GM23248 (cell line): ENCODE measurements at regions not wholly inside any gene's neighbourhood (a gene's known extent, or its start where the extent isn't known, plus 50 kb on each side); places are given as distances from the start of the nearest gene placed in this dataset.

Experiments used
- DNase-seq: peaks from one replicate; pipeline ENCODE4 v3.0.0-alpha.2; 2015
- H2AFZ ChIP-seq: fragments of 200-600 bp; sonication (generic); 2 replicates; pipeline ENCODE4 v1.6.1; 2016; ENCODE audit warnings: antibody characterized with exemption
- H3F3A ChIP-seq: fragments of 200-600 bp; sonication (generic); 2 replicates; pipeline ENCODE4 v1.6.1; 2016; ENCODE audit warnings: mild to moderate bottlenecking, antibody characterized with exemption, mixed run types; ENCODE audit not compliant: insufficient read depth
- H3K27ac ChIP-seq: fragments of 200-600 bp; sonication (generic); 2 replicates; pipeline ENCODE4 v1.5.1; 2016; ENCODE audit warnings: mild to moderate bottlenecking
- H3K27me3 ChIP-seq: fragments of 200-600 bp; sonication (generic); replicated peaks from 2 replicates; pipeline ENCODE4 v1.6.1; 2016; ENCODE audit warnings: mild to moderate bottlenecking; ENCODE audit not compliant: insufficient read depth
- H3K36me3 ChIP-seq: fragments of 200-600 bp; sonication (generic); 2 replicates; pipeline ENCODE4 v1.6.1; 2016; ENCODE audit warnings: low read depth, mild to moderate bottlenecking
- H3K4me1 ChIP-seq: fragments of 200-600 bp; sonication (generic); 2 replicates; pipeline ENCODE4 v1.6.1; 2016; ENCODE audit warnings: mild to moderate bottlenecking; ENCODE audit not compliant: insufficient read depth
- H3K4me2 ChIP-seq: fragments of 200-600 bp; sonication (generic); one replicate; pipeline ENCODE4 v1.6.1; 2016; ENCODE audit warnings: mild to moderate bottlenecking; ENCODE audit not compliant: unreplicated experiment
- H3K4me3 ChIP-seq: fragments of 200-600 bp; sonication (generic); 2 replicates; pipeline ENCODE4 v1.5.1; 2016; ENCODE audit warnings: mild to moderate bottlenecking
- H3K79me2 ChIP-seq: fragments of 200-600 bp; sonication (generic); 2 replicates; pipeline ENCODE4 v1.6.1; 2016; ENCODE audit warnings: mild to moderate bottlenecking; ENCODE audit not compliant: insufficient read depth
- H3K9ac ChIP-seq: fragments of 200-600 bp; sonication (generic); 2 replicates; pipeline ENCODE4 v1.6.1; 2016; ENCODE audit warnings: mild to moderate bottlenecking
- H3K9me2 ChIP-seq: fragments of 200-600 bp; sonication (generic); 2 replicates; pipeline ENCODE4 v1.6.1; 2016; ENCODE audit warnings: mixed run types, mild to moderate bottlenecking, moderate library complexity; ENCODE audit not compliant: insufficient read depth
- H3K9me3 ChIP-seq: fragments of 200-600 bp; sonication (generic); one replicate; pipeline ENCODE4 v1.6.1; 2017; ENCODE audit warnings: low read depth
- H4K20me1 ChIP-seq: fragments of 200-600 bp; sonication (generic); 2 replicates; pipeline ENCODE4 v1.6.0; 2016; ENCODE audit not compliant: insufficient read depth
- EZH2 ChIP-seq: fragments of 200-600 bp; sonication (generic); IDR thresholded peaks from 2 replicates; pipeline ENCODE4 v1.6.1; 2018; ENCODE audit warnings: antibody characterized with exemption, mild to moderate bottlenecking; ENCODE audit not compliant: insufficient read depth, poor library complexity, severe bottlenecking
- EZH2phosphoT487 ChIP-seq: fragments of 200-600 bp; sonication (generic); IDR thresholded peaks from 2 replicates; pipeline ENCODE4 v1.6.1; 2018; ENCODE audit warnings: antibody characterized with exemption, moderate library complexity, mild to moderate bottlenecking, low read depth; ENCODE audit not compliant: insufficient read depth
- WGBS, 2 experiments: methylation state at CpG; one replicate each; pipeline ENCODE4 v1.1.6; 2015 to 2017; ENCODE audit warnings: low lambda C conversion rate in 2 of 2, low coverage in 1 of 2; ENCODE audit errors: missing lambda C conversion rate in 2 of 2; 5-methylcytosine and 5-hydroxymethylcytosine counted together
- in situ Hi-C: fragments of 300-500 bp; cut with MboI; formaldehyde crosslinking; loops from 2 replicates; pipeline ENCODE4 v1.15.0; 2020

GRCh38 chr3:174352227-174352626 is 506.9 kb upstream of the NAALADL2 start:
- no peaks in the 10 kb centered on the region for H3K27me3 ChIP-seq
- no peaks in the 10 kb centered on the region for H3K9me3 ChIP-seq
- no peak overlapping the region for H3K4me3 ChIP-seq
- H3K9me2 ChIP-seq = no peaks in the 10 kb centered on the region
- H3K9ac ChIP-seq = no peak overlapping the region
- no peak for TF ChIP-seq EZH2phosphoT487
- TF ChIP-seq EZH2 = no peak
- DNase-seq = no peak
- no peaks in the 10 kb centered on the region for H4K20me1 ChIP-seq
- H3K36me3 ChIP-seq = no peaks in the 10 kb centered on the region
- in situ Hi-C loops = no loop called here
- H3K27ac ChIP-seq = no peak overlapping the region
- no peaks in the 10 kb centered on the region for H3K79me2 ChIP-seq
- no peaks in the 10 kb centered on the region for H3F3A ChIP-seq
- H3K4me1 ChIP-seq = peaks cover 6% of the 10 kb centered on the region; the same call in 1 of the 2 replicates
- H2AFZ ChIP-seq = no peak overlapping the region
- H3K4me2 ChIP-seq = no peak overlapping the region

DNA sequence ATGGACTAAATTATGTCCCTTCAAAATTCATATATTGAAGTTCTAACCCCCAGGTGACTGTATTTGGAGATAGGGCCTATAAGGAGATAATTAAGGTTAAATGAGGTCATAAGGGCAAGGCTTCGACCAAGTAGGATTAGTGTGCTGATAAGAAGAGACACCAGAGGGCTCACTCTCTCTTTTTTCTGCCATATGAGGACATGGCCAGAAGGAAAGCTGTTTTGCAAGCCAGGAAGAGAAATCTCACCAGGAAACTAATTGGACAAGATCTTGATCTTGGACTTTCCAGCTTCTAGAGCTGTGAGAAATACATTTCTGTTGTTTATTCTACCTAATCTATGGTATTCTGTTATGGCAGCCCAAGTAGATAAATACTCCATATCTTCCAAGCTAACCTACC is 503.6 kb upstream of the NAALADL2 start:
- Histone ChIP-seq H2AFZ (peak overlapping the region; percentile 55), H3K9me2 (no peaks in the 10 kb centered on the region), H3K27ac (no peak overlapping the region), H3F3A (no peaks in the 10 kb centered on the region), H3K9me3 (no peaks in the 10 kb centered on the region), H3K79me2 (no peaks in the 10 kb centered on the region), H3K9ac (no peak overlapping the region), H3K27me3 (no peaks in the 10 kb centered on the region), H3K36me3 (no peaks in the 10 kb centered on the region), H3K4me1 (peaks cover 6% of the 10 kb centered on the region; the same call in 1 of the 2 replicates), H3K4me3 (no peak overlapping the region), H4K20me1 (no peaks in the 10 kb centered on the region), H3K4me2 (no peak overlapping the region)
- DNase-seq = peak; percentile 31
- no peak for TF ChIP-seq EZH2
- no peak for TF ChIP-seq EZH2phosphoT487
- 29 to 50% methylated on average over 1 of the region's 1 CpG for WGBS, 2 experiments
- in situ Hi-C loops = no loop called here

DNA sequence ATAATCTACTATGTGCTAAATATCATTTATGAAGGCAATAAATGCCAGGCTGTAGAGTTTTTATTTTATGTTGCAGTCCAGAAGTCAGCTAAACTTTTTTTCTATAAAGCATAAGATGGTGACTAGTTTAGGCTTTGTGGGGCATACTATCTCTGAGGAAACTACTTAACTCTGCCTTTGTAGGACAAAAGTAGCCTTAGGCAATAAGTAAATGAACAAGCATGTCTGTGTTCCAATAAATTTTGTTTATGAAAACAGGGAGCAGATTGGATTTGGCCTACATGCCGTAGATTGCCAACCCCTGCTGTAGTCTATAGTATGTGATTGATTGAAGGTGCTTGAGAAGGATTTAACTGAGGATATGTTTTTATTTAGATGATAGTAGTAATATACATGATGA is 502.5 kb upstream of the NAALADL2 start:
- H2AFZ ChIP-seq = no peak overlapping the region
- DNase-seq = no peak
- in situ Hi-C loops = no loop called here
- no peaks in the 10 kb centered on the region for H3K36me3 ChIP-seq
- WGBS, 2 experiments = 96% methylated on average over 1 of the region's 1 CpG
- TF ChIP-seq EZH2phosphoT487 (no peak), EZH2 (no peak)
- no peaks in the 10 kb centered on the region for H3K27me3 ChIP-seq
- H3K9me2 ChIP-seq = no peaks in the 10 kb centered on the region
- no peak overlapping the region for H3K27ac ChIP-seq
- H3F3A ChIP-seq = no peaks in the 10 kb centered on the region
- no peaks in the 10 kb centered on the region for H3K9me3 ChIP-seq
- no peak overlapping the region for H3K9ac ChIP-seq
- no peak overlapping the region for H3K4me2 ChIP-seq
- H3K4me1 ChIP-seq = peaks cover 6% of the 10 kb centered on the region; the same call in 1 of the 2 replicates
- H3K79me2 ChIP-seq = no peaks in the 10 kb centered on the region
- H4K20me1 ChIP-seq = no peaks in the 10 kb centered on the region
- H3K4me3 ChIP-seq = no peak overlapping the region

DNA sequence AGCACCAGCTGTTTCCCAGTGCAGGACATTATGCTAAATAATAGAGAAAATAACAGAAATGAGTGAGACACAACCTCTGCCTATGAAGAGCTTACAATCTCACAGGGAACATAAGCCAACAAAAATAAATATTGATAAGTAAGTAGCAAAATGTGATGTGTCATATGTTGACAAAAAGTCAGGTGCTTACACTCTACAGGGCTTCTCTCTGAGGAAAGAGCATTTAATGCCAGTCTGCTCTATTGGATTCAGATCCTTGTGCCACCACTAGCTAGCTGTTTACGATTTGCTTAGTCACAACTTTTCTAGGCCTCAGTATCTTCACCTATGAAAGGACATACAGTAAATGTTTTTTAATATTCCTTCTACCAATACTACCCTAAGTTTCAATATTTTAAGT is 500.9 kb upstream of the NAALADL2 start:
- 87 to 92% methylated on average over 1 of the region's 1 CpG for WGBS, 2 experiments
- Histone ChIP-seq H3K9me3 (no peaks in the 10 kb centered on the region), H3K36me3 (no peaks in the 10 kb centered on the region), H3K4me3 (no peak overlapping the region), H3K9me2 (no peaks in the 10 kb centered on the region), H3F3A (no peaks in the 10 kb centered on the region), H3K27ac (no peak overlapping the region), H3K27me3 (no peaks in the 10 kb centered on the region), H2AFZ (no peak overlapping the region), H3K4me2 (no peak overlapping the region), H3K79me2 (no peaks in the 10 kb centered on the region), H3K9ac (no peak overlapping the region), H3K4me1 (peaks cover under 1% of the 10 kb centered on the region; the same call in 1 of the 2 replicates), H4K20me1 (no peaks in the 10 kb centered on the region)
- no peak for DNase-seq
- in situ Hi-C loops = no loop called here
- TF ChIP-seq EZH2 (no peak), EZH2phosphoT487 (no peak)

GRCh38 chr3:174362556-174362955 is 496.6 kb upstream of the NAALADL2 start:
- H3K79me2 ChIP-seq = no peaks in the 10 kb centered on the region
- H3K27ac ChIP-seq = no peak overlapping the region
- no peaks in the 10 kb centered on the region for H4K20me1 ChIP-seq
- no peak overlapping the region for H2AFZ ChIP-seq
- no peaks in the 10 kb centered on the region for H3K27me3 ChIP-seq
- H3K9me2 ChIP-seq = no peaks in the 10 kb centered on the region
- no peaks in the 10 kb centered on the region for H3K9me3 ChIP-seq
- in situ Hi-C loops = no loop called here
- no peaks in the 10 kb centered on the region for H3K4me1 ChIP-seq
- H3K4me2 ChIP-seq = no peak overlapping the region
- H3K9ac ChIP-seq = no peak overlapping the region
- DNase-seq = no peak
- 94 to 95% methylated on average over 3 of the region's 3 CpGs for WGBS, 2 experiments
- TF ChIP-seq EZH2 (no peak), EZH2phosphoT487 (no peak)
- no peaks in the 10 kb centered on the region for H3K36me3 ChIP-seq
- H3K4me3 ChIP-seq = no peak overlapping the region
- H3F3A ChIP-seq = no peaks in the 10 kb centered on the region
